ENCODE measurements at regions not wholly inside any gene's neighbourhood (a gene's known extent, or its start where the extent isn't known, plus 50 kb on each side); places are given as distances from the start of the nearest gene placed in this dataset.

DNA sequence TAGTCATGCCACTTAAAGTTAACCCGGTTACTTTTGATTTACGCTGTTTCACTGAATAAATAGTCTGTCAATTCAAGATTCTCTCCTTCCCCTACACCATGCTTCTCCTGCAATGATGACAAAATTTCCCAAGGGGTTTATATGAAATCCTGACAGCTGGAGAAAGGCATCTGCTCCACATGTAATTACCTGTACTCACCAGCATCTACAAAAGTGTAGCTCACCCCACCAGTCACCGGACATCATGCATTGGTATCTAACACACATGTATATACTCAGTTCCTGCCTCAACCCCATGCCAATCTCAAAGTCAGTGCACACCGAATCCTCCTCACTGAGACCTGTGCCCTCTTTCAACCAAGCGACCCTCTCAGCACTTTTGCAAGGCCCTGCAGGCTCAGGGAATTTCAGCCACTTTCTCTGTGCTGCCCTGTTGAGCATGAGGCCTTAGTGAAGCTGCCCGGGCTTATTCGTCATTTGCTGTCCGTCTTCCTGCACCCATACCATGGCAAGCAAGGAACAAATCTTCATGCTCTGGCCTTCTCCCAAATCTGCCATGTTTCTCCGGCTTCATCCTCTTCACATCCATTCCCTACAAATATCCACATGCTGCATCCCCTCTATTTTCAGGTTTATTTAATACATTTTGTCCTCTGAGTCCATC is 131.6 kb downstream of the SEC23A start:
- ATAC-seq: no peak
- Histone ChIP-seq H3K9me3 (replicated peaks; ENCODE audit: control insufficient read depth, insufficient read depth, low read depth, low read length) (no peaks in the 10 kb centered on the region), H3K9me1 (ENCODE audit: control insufficient read depth, insufficient read depth, low read length) (no peaks in the 10 kb centered on the region), H3K4me3 (no peak overlapping the region), H3K36me3 (ENCODE audit: control insufficient read depth, insufficient read depth, low read length) (no peaks in the 10 kb centered on the region), H3K4me2 (ENCODE audit: insufficient read depth, low read length) (no peak overlapping the region), H2AFZ (ENCODE audit: low read depth, low read length) (no peak overlapping the region), H3K79me2 (ENCODE audit: control insufficient read depth, insufficient read depth, low read length) (no peaks in the 10 kb centered on the region), H3K27me3 (ENCODE audit: control insufficient read depth in 2 of 2, insufficient read depth in 2 of 2, low read length in 2 of 2) (no peaks in the 10 kb centered on the region), H3K9ac (ENCODE audit: insufficient read depth in 1 of 2, low read depth in 2 of 2, low read length in 2 of 2) (no peak overlapping the region), H3K4me1 (replicated peaks in 1 of 2; ENCODE audit: control insufficient read depth in 2 of 2, insufficient read depth in 2 of 2, low read length in 2 of 2) (no peaks in the 10 kb centered on the region), H4K20me1 (replicated peaks; ENCODE audit: control insufficient read depth, insufficient read depth, low read length) (no peaks in the 10 kb centered on the region), H3K27ac (ENCODE audit: extremely low read depth, low read depth, low read length) (no peak overlapping the region)
- ChIA-PET POLR2A (no interaction called here), CTCF (ENCODE audit: low intra/inter-chr PET ratio) (no interaction called here)
- WGBS (ENCODE audit: insufficient coverage, low coverage, missing lambda C conversion rate): 0% methylated on average over 6 of the region's 9 CpGs
- intact Hi-C loops (cut with micrococcal nuclease) (no loop called here), in situ Hi-C loops (cut with MboI) (no loop called here)
- no TSS peak for BruUV-seq (replicated peaks)
- DNase-seq (ENCODE audit: extremely low read depth in 1 of 4, low spot score in 3 of 4): no peak
- FAIRE-seq: no peak
- TF ChIP-seq DIDO1 (tag; IDR thresholded peaks at IDR 0.05; ENCODE audit: low read depth) (no peak), PHTF2 (CRISPR knock-in tag; IDR thresholded peaks at IDR 0.05) (no peak), RUNX1 (IDR thresholded peaks at IDR 0.05; ENCODE audit: low read depth) (no peak), YBX1 (IDR thresholded peaks at IDR 0.05) (no peak), GTF2E2 (tag; IDR thresholded peaks at IDR 0.05) (no peak), CBX1 (IDR thresholded peaks at IDR 0.05; ENCODE audit: low read depth) (no peak), ZNF212 (CRISPR knock-in tag; IDR thresholded peaks at IDR 0.05) (no peak), SRSF3 (IDR thresholded peaks at IDR 0.05; ENCODE audit: insufficient read depth, low read length) (no peak)
- TF ChIP-seq, protein P1, sequence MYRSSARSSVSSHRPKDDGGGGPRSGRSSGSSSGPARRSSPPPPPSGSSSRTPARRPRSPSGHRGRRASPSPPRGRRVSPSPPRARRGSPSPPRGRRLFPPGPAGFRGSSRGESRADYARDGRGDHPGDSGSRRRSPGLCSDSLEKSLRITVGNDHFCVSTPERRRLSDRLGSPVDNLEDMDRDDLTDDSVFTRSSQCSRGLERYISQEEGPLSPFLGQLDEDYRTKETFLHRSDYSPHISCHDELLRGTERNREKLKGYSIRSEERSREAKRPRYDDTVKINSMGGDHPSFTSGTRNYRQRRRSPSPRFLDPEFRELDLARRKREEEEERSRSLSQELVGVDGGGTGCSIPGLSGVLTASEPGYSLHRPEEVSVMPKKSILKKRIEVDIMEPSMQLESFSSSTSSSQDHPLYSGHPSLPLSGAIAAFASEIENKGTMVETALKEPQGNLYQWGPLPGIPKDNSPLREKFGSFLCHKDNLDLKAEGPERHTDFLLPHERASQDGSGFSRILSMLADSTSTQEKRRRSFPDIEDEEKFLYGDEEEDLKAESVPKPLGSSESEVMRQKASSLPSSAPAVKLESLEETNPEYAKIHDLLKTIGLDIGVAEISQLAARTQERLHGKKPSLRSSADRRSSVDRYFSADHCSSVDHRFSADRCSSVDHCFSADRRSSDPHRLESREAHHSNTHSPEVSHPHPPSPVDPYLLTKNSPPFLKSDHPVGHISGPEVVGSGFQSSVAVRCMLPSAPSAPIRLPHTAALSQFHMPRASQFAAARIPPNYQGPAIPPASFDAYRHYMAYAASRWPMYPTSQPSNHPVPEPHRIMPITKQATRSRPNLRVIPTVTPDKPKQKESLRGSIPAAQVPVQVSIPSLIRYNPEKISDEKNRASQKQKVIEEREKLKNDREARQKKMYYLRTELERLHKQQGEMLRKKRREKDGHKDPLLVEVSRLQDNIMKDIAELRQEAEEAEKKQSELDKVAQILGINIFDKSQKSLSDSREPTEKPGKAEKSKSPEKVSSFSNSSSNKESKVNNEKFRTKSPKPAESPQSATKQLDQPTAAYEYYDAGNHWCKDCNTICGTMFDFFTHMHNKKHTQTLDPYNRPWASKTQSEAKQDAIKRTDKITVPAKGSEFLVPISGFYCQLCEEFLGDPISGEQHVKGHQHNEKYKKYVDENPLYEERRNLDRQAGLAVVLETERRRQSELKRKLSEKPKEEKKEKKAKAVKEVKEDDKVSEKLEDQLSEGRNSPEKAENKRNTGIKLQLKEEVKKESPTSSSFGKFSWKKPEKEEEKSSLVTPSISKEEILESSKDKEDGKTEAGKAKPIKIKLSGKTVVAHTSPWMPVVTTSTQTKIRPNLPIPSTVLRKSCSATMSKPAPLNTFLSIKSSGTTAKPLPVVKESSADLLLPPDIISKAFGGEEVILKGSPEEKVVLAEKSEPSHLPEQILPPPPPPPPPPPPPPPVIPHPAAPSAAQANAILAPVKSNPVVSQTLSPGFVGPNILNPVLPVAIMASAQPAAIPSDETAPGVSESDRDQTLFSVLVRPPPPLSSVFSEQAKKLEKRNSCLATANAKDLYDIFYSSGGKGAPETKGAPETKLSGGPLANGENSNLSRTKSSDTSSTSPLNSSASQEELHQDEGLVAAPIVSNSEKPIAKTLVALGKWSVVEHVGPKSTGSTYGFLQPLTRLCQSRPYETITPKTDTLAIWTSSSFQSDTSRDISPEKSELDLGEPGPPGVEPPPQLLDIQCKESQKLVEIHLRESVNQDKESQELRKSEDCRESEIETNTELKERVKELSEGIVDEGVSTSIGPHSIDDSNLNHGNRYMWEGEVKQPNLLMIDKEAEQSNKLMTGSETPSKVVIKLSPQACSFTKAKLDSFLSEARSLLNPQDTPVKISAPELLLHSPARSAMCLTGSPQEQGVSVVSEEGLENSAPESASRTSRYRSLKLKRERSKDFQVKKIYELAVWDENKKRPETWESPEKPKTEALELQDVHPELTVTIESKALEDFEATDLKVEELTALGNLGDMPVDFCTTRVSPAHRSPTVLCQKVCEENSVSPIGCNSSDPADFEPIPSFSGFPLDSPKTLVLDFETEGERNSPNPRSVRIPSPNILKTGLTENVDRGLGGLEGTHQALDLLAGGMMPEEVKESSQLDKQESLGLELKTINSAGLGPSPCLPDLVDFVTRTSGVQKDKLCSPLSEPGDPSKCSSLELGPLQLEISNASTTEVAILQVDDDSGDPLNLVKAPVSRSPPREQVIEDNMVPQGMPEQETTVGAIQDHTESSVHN (IDR thresholded peaks at IDR 0.05; ENCODE audit: borderline replicate concordance in 1 of 2, low read depth in 1 of 2): no peak
- TF ChIP-seq, protein P2, sequence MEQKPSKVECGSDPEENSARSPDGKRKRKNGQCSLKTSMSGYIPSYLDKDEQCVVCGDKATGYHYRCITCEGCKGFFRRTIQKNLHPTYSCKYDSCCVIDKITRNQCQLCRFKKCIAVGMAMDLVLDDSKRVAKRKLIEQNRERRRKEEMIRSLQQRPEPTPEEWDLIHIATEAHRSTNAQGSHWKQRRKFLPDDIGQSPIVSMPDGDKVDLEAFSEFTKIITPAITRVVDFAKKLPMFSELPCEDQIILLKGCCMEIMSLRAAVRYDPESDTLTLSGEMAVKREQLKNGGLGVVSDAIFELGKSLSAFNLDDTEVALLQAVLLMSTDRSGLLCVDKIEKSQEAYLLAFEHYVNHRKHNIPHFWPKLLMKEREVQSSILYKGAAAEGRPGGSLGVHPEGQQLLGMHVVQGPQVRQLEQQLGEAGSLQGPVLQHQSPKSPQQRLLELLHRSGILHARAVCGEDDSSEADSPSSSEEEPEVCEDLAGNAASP (IDR thresholded peaks at IDR 0.05): no peak
- TF ChIP-seq, protein P3, sequence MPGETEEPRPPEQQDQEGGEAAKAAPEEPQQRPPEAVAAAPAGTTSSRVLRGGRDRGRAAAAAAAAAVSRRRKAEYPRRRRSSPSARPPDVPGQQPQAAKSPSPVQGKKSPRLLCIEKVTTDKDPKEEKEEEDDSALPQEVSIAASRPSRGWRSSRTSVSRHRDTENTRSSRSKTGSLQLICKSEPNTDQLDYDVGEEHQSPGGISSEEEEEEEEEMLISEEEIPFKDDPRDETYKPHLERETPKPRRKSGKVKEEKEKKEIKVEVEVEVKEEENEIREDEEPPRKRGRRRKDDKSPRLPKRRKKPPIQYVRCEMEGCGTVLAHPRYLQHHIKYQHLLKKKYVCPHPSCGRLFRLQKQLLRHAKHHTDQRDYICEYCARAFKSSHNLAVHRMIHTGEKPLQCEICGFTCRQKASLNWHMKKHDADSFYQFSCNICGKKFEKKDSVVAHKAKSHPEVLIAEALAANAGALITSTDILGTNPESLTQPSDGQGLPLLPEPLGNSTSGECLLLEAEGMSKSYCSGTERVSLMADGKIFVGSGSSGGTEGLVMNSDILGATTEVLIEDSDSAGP (CRISPR knock-in tag; IDR thresholded peaks at IDR 0.05): no peak
